WI38 (cell line): ENCODE measurements at regions not wholly inside any gene's neighbourhood (a gene's known extent, or its start where the extent isn't known, plus 50 kb on each side); places are given as distances from the start of the nearest gene placed in this dataset.

Experiments used
- H3K4me3 ChIP-seq: 2 replicates; pipeline ENCODE4 v1.5.1; 2011; ENCODE audit warnings: low read depth, mild to moderate bottlenecking, control low read depth, low read length
- CTCF ChIP-seq: IDR thresholded peaks from 2 replicates; pipeline ENCODE4 v1.5.1; 2012; ENCODE audit warnings: low read depth, mild to moderate bottlenecking, control low read depth, low read length

DNA sequence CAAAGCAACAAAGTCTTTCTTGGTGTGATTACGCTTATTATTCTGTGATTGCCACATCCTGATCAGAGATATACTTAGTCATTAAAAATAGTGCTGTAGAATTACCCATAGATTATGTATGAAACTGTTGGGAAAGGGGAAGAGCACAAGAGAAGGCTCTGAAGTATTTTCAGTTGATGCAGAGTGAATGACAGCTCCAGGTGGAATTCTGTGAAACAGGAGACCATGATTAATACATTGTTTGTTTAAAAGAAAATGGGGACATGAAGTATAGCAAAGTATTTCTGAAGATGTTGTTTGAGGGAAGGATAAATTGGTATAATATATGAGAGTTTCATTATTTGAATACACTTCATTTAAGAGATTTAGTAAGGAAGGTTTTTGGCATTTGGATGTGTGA is 307.6 kb upstream of the CDH20 start:
- no peak for TF ChIP-seq CTCF
- no peak overlapping the region for H3K4me3 ChIP-seq

- no peak for TF ChIP-seq CTCF
- H3K4me3 ChIP-seq = no peak overlapping the region
Observed at GRCh38 chr18:61031626-61032025, 301.6 kb upstream of the CDH20 start.

- TF ChIP-seq CTCF = no peak
- no peak overlapping the region for H3K4me3 ChIP-seq
Observed at GRCh38 chr18:61034580-61034979, 298.6 kb upstream of the CDH20 start.

GRCh38 chr18:61039251-61039650 is 294.0 kb upstream of the CDH20 start:
- TF ChIP-seq CTCF = no peak
- no peak overlapping the region for H3K4me3 ChIP-seq

DNA sequence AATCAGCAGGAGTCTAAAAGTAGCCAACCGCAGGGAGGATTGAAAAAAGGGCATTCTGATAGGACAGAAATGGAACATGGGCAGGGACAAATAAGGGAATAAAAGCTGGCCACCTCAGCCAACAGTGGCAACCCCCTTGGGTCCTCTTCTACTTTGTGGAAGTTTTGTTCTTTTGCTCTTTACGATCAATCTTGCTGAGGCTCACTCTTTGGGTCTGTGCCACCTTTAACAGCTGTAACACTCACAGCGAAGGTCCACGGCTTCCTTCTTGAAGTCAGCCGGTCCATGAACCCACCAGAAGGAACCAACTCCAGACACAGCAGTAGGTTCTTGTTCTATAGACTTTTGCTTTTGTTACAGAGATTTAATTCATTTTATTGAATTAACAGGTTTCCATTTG is 285.4 kb upstream of the CDH20 start:
- H3K4me3 ChIP-seq = no peak overlapping the region
- no peak for TF ChIP-seq CTCF

DNA sequence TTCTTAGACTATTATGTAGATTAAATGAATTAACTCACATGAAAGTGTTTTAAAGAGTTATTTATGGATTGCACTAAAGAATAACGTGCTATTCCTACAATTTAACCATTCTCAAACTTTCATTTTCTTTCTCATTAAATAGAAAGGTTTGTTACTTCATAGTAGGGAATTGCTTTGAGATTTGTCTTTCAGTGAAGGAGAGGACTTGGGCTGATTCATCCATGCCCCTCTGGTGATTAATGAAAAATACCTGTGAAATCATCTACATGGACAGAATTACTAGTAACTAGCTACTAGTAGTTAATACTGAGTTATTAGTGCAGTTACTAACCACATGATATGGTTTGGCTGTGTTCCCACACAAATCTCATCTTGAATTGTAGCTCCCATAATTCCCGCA is 275.8 kb upstream of the CDH20 start:
- no peak overlapping the region for H3K4me3 ChIP-seq
- no peak for TF ChIP-seq CTCF

DNA sequence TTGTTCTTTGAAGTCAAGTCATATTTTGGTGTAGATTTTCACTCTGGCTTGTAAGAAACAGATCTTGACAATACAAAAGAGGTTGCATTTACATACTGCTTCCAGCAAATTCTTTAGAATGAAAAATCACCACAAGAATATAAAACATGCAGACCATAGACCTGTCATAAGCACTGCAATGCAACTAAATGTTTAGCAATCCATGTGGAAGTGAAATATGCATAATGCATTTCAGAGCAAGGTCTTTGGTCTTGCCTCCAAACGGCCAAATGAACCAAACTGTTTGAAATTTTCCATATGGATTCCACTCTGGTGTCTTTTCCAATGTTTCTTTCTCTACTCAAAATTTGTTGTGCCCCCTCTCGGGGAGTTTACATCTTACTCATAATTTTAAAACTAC is 271.0 kb upstream of the CDH20 start:
- TF ChIP-seq CTCF = no peak
- no peak overlapping the region for H3K4me3 ChIP-seq
